Testis (tissue), 2 donors: ENCODE measurements at regions not wholly inside any gene's neighbourhood (a gene's known extent, or its start where the extent isn't known, plus 50 kb on each side); places are given as distances from the start of the nearest gene placed in this dataset.

Experiments
- POLR2A ChIP-seq: fragments of 450-650 bp; IDR thresholded peaks from one replicate; pipeline ENCODE4 v1.6.1; 2017; ENCODE audit warnings: antibody characterized with exemption, mild to moderate bottlenecking, moderate library complexity
- TF ChIP-seq, protein P1 (sequence below), 3 experiments: fragments of 450-650 bp in 2 of 3; fragments of 200-600 bp in 1 of 3; sonication (generic) in 1 of 3; IDR thresholded peaks; one replicate each; pipeline ENCODE4 v1.5.1; 2016 to 2019; ENCODE audit warnings: antibody characterized with exemption in 3 of 3, mild to moderate bottlenecking in 2 of 3, moderate library complexity in 1 of 3

DNA sequence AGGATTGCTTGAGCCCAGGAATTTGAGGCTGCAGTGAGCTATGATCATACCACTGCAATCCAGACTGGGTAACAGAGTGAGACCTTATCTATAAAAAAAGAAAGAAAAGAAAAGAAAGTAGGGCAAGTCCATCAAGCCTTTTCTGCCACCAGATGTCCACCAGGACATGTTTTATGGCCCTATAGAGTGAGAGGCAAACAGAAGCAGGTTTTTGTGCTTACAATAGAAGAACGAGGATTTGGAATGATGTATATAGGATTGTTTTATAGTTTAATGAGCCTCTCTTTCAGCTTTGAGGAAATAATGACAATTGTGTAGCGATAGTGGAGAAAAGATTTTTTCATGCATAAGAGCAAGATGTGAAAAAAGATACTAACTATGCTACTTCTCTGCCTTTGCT lies 480.5 kb downstream of the KLF12 start:
- no peak for TF ChIP-seq POLR2A
- TF ChIP-seq, protein P1, sequence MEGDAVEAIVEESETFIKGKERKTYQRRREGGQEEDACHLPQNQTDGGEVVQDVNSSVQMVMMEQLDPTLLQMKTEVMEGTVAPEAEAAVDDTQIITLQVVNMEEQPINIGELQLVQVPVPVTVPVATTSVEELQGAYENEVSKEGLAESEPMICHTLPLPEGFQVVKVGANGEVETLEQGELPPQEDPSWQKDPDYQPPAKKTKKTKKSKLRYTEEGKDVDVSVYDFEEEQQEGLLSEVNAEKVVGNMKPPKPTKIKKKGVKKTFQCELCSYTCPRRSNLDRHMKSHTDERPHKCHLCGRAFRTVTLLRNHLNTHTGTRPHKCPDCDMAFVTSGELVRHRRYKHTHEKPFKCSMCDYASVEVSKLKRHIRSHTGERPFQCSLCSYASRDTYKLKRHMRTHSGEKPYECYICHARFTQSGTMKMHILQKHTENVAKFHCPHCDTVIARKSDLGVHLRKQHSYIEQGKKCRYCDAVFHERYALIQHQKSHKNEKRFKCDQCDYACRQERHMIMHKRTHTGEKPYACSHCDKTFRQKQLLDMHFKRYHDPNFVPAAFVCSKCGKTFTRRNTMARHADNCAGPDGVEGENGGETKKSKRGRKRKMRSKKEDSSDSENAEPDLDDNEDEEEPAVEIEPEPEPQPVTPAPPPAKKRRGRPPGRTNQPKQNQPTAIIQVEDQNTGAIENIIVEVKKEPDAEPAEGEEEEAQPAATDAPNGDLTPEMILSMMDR (IDR thresholded peaks at IDR 0.05) = no peak
